HG03457 (cell line): ENCODE measurements at regions not wholly inside any gene's neighbourhood (a gene's known extent, or its start where the extent isn't known, plus 50 kb on each side); places are given as distances from the start of the nearest gene placed in this dataset.
"Not testable (repeated sequence)": the region's sequence is repeated elsewhere in the genome, so short reads cannot be mapped to it uniquely, and the experiment has no call there.

Source experiments
- ATAC-seq: cut with Tn5 transposase; IDR thresholded peaks from one replicate; pipeline ENCODE4 v1.9.1; 2021; ENCODE audit warnings: moderate number of reproducible peaks; ENCODE audit not compliant: unreplicated experiment

- ATAC-seq, result no peak
Measured at GRCh38 chr3:6367171-6367570, 493.7 kb upstream of the GRM7 start.

GRCh38 chr3:6392123-6392522 lies 468.8 kb upstream of the GRM7 start:
- no peak for ATAC-seq

GRCh38 chr3:6394944-6395343 lies 466.0 kb upstream of the GRM7 start:
- no peak for ATAC-seq

- ATAC-seq, result no peak
Measured at GRCh38 chr3:6396631-6397030, 464.3 kb upstream of the GRM7 start.

- ATAC-seq, result not testable (repeated sequence)
Measured at GRCh38 chr3:6402666-6403065, 458.2 kb upstream of the GRM7 start.

- not testable (repeated sequence) for ATAC-seq
Measured at GRCh38 chr3:6406923-6407322, 454.0 kb upstream of the GRM7 start.

GRCh38 chr3:6416049-6416661 lies 444.8 kb upstream of the GRM7 start:
- no peak for ATAC-seq

- no peak for ATAC-seq
Measured at GRCh38 chr3:6417174-6417573, 443.7 kb upstream of the GRM7 start.

- ATAC-seq, result no peak
Measured at GRCh38 chr3:6418485-6418884, 442.4 kb upstream of the GRM7 start.

- no peak for ATAC-seq
Measured at GRCh38 chr3:6421666-6422445, 439.1 kb upstream of the GRM7 start.

GRCh38 chr3:6425289-6425820 lies 435.6 kb upstream of the GRM7 start:
- ATAC-seq, result no peak

- not testable (repeated sequence) for ATAC-seq
Measured at GRCh38 chr3:6428276-6428675, 432.6 kb upstream of the GRM7 start.

GRCh38 chr3:6435951-6436350 lies 425.0 kb upstream of the GRM7 start:
- ATAC-seq, result no peak

GRCh38 chr3:6437631-6438030 lies 423.3 kb upstream of the GRM7 start:
- ATAC-seq, result no peak

- no peak for ATAC-seq
Measured at GRCh38 chr3:6438031-6438430, 422.9 kb upstream of the GRM7 start.

GRCh38 chr3:6439226-6439625 lies 421.7 kb upstream of the GRM7 start:
- ATAC-seq, result no peak

- no peak for ATAC-seq
Measured at GRCh38 chr3:6439824-6440223, 421.1 kb upstream of the GRM7 start.

- no peak for ATAC-seq
Measured at GRCh38 chr3:6444888-6445658, 415.8 kb upstream of the GRM7 start.

- ATAC-seq, result no peak
Measured at GRCh38 chr3:6447166-6447801, 413.6 kb upstream of the GRM7 start.

- ATAC-seq, result no peak
Measured at GRCh38 chr3:6448011-6448410, 412.9 kb upstream of the GRM7 start.

- no peak for ATAC-seq
Measured at GRCh38 chr3:6449099-6449498, 411.8 kb upstream of the GRM7 start.
